ENCODE measurements at regions not wholly inside any gene's neighbourhood (a gene's known extent, or its start where the extent isn't known, plus 50 kb on each side); places are given as distances from the start of the nearest gene placed in this dataset.

GRCh38 chr12:77569876-77570275 is 260.8 kb upstream of the NAV3 start:
- Histone ChIP-seq H3K27me3 (ENCODE audit: control insufficient read depth, insufficient read depth, low read length) (no peaks in the 10 kb centered on the region), H3K9me3 (ENCODE audit: control insufficient read depth, insufficient read depth, low read length) (no peaks in the 10 kb centered on the region), H3K4me3 (ENCODE audit: low read depth, low read length) (no peak overlapping the region), H3K4me1 (ENCODE audit: control insufficient read depth, insufficient read depth, low read length) (no peaks in the 10 kb centered on the region), H3K27ac (ENCODE audit: low read depth, low read length) (no peak overlapping the region), H3K36me3 (ENCODE audit: control insufficient read depth, insufficient read depth, low read length) (no peaks in the 10 kb centered on the region)
- 30% methylated on average over 2 of the region's 3 CpGs for WGBS (ENCODE audit: insufficient coverage)
- no peak for DNase-seq (ENCODE audit: low read depth in 4 of 6, low spot score in 6 of 6)

- Histone ChIP-seq H3K27me3 (ENCODE audit: control insufficient read depth, insufficient read depth, low read length) (no peaks in the 10 kb centered on the region), H3K27ac (ENCODE audit: low read depth, low read length) (no peak overlapping the region), H3K4me3 (ENCODE audit: low read depth, low read length) (no peak overlapping the region), H3K9me3 (ENCODE audit: control insufficient read depth, insufficient read depth, low read length) (no peaks in the 10 kb centered on the region), H3K36me3 (ENCODE audit: control insufficient read depth, insufficient read depth, low read length) (peaks cover 5% of the 10 kb centered on the region), H3K4me1 (ENCODE audit: control insufficient read depth, insufficient read depth, low read length) (no peaks in the 10 kb centered on the region)
- 94% methylated on average over 3 of the region's 6 CpGs for WGBS (ENCODE audit: insufficient coverage)
- DNase-seq (ENCODE audit: low read depth in 4 of 6, low spot score in 6 of 6) = no peak
Measured at GRCh38 chr12:77560714-77561113, 270.0 kb upstream of the NAV3 start.

- Histone ChIP-seq H3K4me1 (ENCODE audit: control insufficient read depth, insufficient read depth, low read length) (no peaks in the 10 kb centered on the region), H3K27ac (ENCODE audit: low read depth, low read length) (no peak overlapping the region), H3K9me3 (ENCODE audit: control insufficient read depth, insufficient read depth, low read length) (no peaks in the 10 kb centered on the region), H3K27me3 (ENCODE audit: control insufficient read depth, insufficient read depth, low read length) (no peaks in the 10 kb centered on the region), H3K36me3 (ENCODE audit: control insufficient read depth, insufficient read depth, low read length) (peaks cover 5% of the 10 kb centered on the region), H3K4me3 (ENCODE audit: low read depth, low read length) (no peak overlapping the region)
- DNase-seq (ENCODE audit: low read depth in 4 of 6, low spot score in 6 of 6) = no peak
- WGBS (ENCODE audit: insufficient coverage) = 84% methylated on average over 11 of the region's 12 CpGs
Measured at GRCh38 chr12:77559400-77560074, 271.2 kb upstream of the NAV3 start.

- Histone ChIP-seq H3K9me3 (ENCODE audit: control insufficient read depth, insufficient read depth, low read length) (no peaks in the 10 kb centered on the region), H3K4me3 (ENCODE audit: low read depth, low read length) (no peak overlapping the region), H3K4me1 (ENCODE audit: control insufficient read depth, insufficient read depth, low read length) (no peaks in the 10 kb centered on the region), H3K36me3 (ENCODE audit: control insufficient read depth, insufficient read depth, low read length) (peaks cover 5% of the 10 kb centered on the region), H3K27me3 (ENCODE audit: control insufficient read depth, insufficient read depth, low read length) (no peaks in the 10 kb centered on the region), H3K27ac (ENCODE audit: low read depth, low read length) (no peak overlapping the region)
- no peak for DNase-seq (ENCODE audit: low read depth in 4 of 6, low spot score in 6 of 6)
- WGBS (ENCODE audit: insufficient coverage) = no CpG with 5 or more reads among the region's 4 CpGs
Measured at GRCh38 chr12:77555074-77555473, 275.6 kb upstream of the NAV3 start.

- H3K9me3 ChIP-seq (ENCODE audit: control insufficient read depth, insufficient read depth, low read length) = no peaks in the 10 kb centered on the region
- no peaks in the 10 kb centered on the region for H3K36me3 ChIP-seq (ENCODE audit: control insufficient read depth, insufficient read depth, low read length)
- no peak overlapping the region for H3K4me3 ChIP-seq (ENCODE audit: low read depth, low read length)
- 100% methylated on average over 1 of the region's 1 CpG for WGBS (ENCODE audit: insufficient coverage)
- no peaks in the 10 kb centered on the region for H3K27me3 ChIP-seq (ENCODE audit: control insufficient read depth, insufficient read depth, low read length)
- no peak for DNase-seq (ENCODE audit: low read depth in 4 of 6, low spot score in 6 of 6)
- H3K27ac ChIP-seq (ENCODE audit: low read depth, low read length) = no peak overlapping the region
- no peaks in the 10 kb centered on the region for H3K4me1 ChIP-seq (ENCODE audit: control insufficient read depth, insufficient read depth, low read length)
Measured at GRCh38 chr12:77553976-77554619, 276.6 kb upstream of the NAV3 start.

- 45% methylated on average over 2 of the region's 3 CpGs for WGBS (ENCODE audit: insufficient coverage)
- Histone ChIP-seq H3K4me1 (ENCODE audit: control insufficient read depth, insufficient read depth, low read length) (no peaks in the 10 kb centered on the region), H3K4me3 (ENCODE audit: low read depth, low read length) (no peak overlapping the region), H3K27me3 (ENCODE audit: control insufficient read depth, insufficient read depth, low read length) (no peaks in the 10 kb centered on the region), H3K27ac (ENCODE audit: low read depth, low read length) (no peak overlapping the region), H3K36me3 (ENCODE audit: control insufficient read depth, insufficient read depth, low read length) (no peaks in the 10 kb centered on the region), H3K9me3 (ENCODE audit: control insufficient read depth, insufficient read depth, low read length) (no peaks in the 10 kb centered on the region)
- peak in 3 of 6 donors; percentile 6 to 87 (median 12) for DNase-seq (ENCODE audit: low read depth in 4 of 6, low spot score in 6 of 6)
Measured at GRCh38 chr12:77549383-77550128, 281.1 kb upstream of the NAV3 start.

GRCh38 chr12:77548797-77549196 is 281.9 kb upstream of the NAV3 start:
- Histone ChIP-seq H3K4me1 (ENCODE audit: control insufficient read depth, insufficient read depth, low read length) (no peaks in the 10 kb centered on the region), H3K27me3 (ENCODE audit: control insufficient read depth, insufficient read depth, low read length) (no peaks in the 10 kb centered on the region), H3K9me3 (ENCODE audit: control insufficient read depth, insufficient read depth, low read length) (no peaks in the 10 kb centered on the region), H3K36me3 (ENCODE audit: control insufficient read depth, insufficient read depth, low read length) (no peaks in the 10 kb centered on the region), H3K27ac (ENCODE audit: low read depth, low read length) (no peak overlapping the region), H3K4me3 (ENCODE audit: low read depth, low read length) (no peak overlapping the region)
- peak in 1 of 6 donors; percentile 57 for DNase-seq (ENCODE audit: low read depth in 4 of 6, low spot score in 6 of 6)
- no CpG with 5 or more reads among the region's 1 CpG for WGBS (ENCODE audit: insufficient coverage)

GRCh38 chr12:77540097-77540496 is 290.6 kb upstream of the NAV3 start:
- H3K36me3 ChIP-seq (ENCODE audit: control insufficient read depth, insufficient read depth, low read length) = no peaks in the 10 kb centered on the region
- H3K4me1 ChIP-seq (ENCODE audit: control insufficient read depth, insufficient read depth, low read length) = no peaks in the 10 kb centered on the region
- no peak for DNase-seq (ENCODE audit: low read depth in 4 of 6, low spot score in 6 of 6)
- H3K4me3 ChIP-seq (ENCODE audit: low read depth, low read length) = no peak overlapping the region
- H3K9me3 ChIP-seq (ENCODE audit: control insufficient read depth, insufficient read depth, low read length) = no peaks in the 10 kb centered on the region
- H3K27ac ChIP-seq (ENCODE audit: low read depth, low read length) = no peak overlapping the region
- WGBS (ENCODE audit: insufficient coverage) = no CpG with 5 or more reads among the region's 2 CpGs
- H3K27me3 ChIP-seq (ENCODE audit: control insufficient read depth, insufficient read depth, low read length) = no peaks in the 10 kb centered on the region

- Histone ChIP-seq H3K9me3 (ENCODE audit: control insufficient read depth, insufficient read depth, low read length) (no peaks in the 10 kb centered on the region), H3K27ac (ENCODE audit: low read depth, low read length) (no peak overlapping the region), H3K4me3 (ENCODE audit: low read depth, low read length) (no peak overlapping the region), H3K27me3 (ENCODE audit: control insufficient read depth, insufficient read depth, low read length) (no peaks in the 10 kb centered on the region), H3K36me3 (ENCODE audit: control insufficient read depth, insufficient read depth, low read length) (no peaks in the 10 kb centered on the region), H3K4me1 (ENCODE audit: control insufficient read depth, insufficient read depth, low read length) (no peaks in the 10 kb centered on the region)
- 100% methylated on average over 1 of the region's 1 CpG for WGBS (ENCODE audit: insufficient coverage)
- no peak for DNase-seq (ENCODE audit: low read depth in 4 of 6, low spot score in 6 of 6)
Measured at GRCh38 chr12:77537663-77538062, 293.0 kb upstream of the NAV3 start.

Data from spinal cord (tissue), 9 donors.